ENCODE measurements at regions not wholly inside any gene's neighbourhood (a gene's known extent, or its start where the extent isn't known, plus 50 kb on each side); places are given as distances from the start of the nearest gene placed in this dataset.

DNA sequence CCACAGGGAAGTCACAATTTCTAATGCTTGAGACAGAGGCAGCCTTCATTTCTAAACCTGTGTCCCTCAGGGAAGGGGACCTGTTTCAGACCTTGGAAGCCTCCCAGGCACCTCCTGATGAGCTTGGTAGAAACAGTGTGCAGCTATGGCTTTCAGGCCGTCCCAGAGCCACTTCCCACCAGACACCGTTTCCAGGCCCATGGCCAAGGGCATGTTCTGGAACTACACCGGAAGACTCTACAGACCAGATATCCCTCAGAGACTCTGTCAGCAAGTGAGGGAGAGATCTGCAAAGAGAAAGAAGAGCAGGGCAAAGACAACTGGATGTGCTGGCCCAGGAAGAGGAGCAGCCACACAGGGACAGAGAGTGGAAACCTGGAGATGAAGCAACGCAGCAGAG is 82.2 kb upstream of the HSPA9 start:
- Mint-ChIP-seq H3K4me1 (peaks cover 22% of the 10 kb centered on the region), H3K27ac (peak overlapping the region; percentile 58; the same call in 1 of the 2 replicates), H3K9me3 (no peaks in the 10 kb centered on the region), H3K4me3 (no peak overlapping the region), H3K27me3 (ENCODE audit: low read depth) (peaks cover 3% of the 10 kb centered on the region; the same call in 1 of the 2 replicates), H3K36me3 (no peaks in the 10 kb centered on the region)
- TF ChIP-seq ATF3 (CRISPR knock-in tag; conservative IDR thresholded peaks at IDR 0.05) (no peak), JAZF1 (CRISPR knock-in tag; IDR thresholded peaks at IDR 0.05) (no peak), ATF1 (CRISPR knock-in tag; IDR thresholded peaks at IDR 0.05) (no peak), SP1 (CRISPR knock-in tag; conservative IDR thresholded peaks at IDR 0.05) (no peak), ZNF671 (CRISPR knock-in tag; IDR thresholded peaks at IDR 0.05) (no peak), CDX4 (CRISPR knock-in tag; IDR thresholded peaks at IDR 0.05; ENCODE audit: borderline replicate concordance) (no peak), ZNF317 (CRISPR knock-in tag; IDR thresholded peaks at IDR 0.05; ENCODE audit: borderline replicate concordance, low read depth) (no peak), ELF4 (CRISPR knock-in tag; IDR thresholded peaks at IDR 0.05; ENCODE audit: low read depth) (no peak), TCF7 (CRISPR knock-in tag; IDR thresholded peaks at IDR 0.05; ENCODE audit: low read depth) (no peak), ATF2 (CRISPR knock-in tag; IDR thresholded peaks at IDR 0.05; ENCODE audit: borderline replicate concordance, low read depth) (no peak), SMAD4 (CRISPR knock-in tag; IDR thresholded peaks at IDR 0.05) (no peak), ZNF423 (CRISPR knock-in tag; IDR thresholded peaks at IDR 0.05) (no peak), TP53 (CRISPR knock-in tag; IDR thresholded peaks at IDR 0.05) (no peak), ZNF219 (CRISPR knock-in tag; IDR thresholded peaks at IDR 0.05; ENCODE audit: borderline replicate concordance) (no peak), MYBL2 (CRISPR knock-in tag; IDR thresholded peaks at IDR 0.05) (no peak), TEAD1 (CRISPR knock-in tag; IDR thresholded peaks at IDR 0.05) (no peak), OVOL2 (CRISPR knock-in tag; IDR thresholded peaks at IDR 0.05; ENCODE audit: borderline replicate concordance) (no peak)
- TF ChIP-seq, protein P1, sequence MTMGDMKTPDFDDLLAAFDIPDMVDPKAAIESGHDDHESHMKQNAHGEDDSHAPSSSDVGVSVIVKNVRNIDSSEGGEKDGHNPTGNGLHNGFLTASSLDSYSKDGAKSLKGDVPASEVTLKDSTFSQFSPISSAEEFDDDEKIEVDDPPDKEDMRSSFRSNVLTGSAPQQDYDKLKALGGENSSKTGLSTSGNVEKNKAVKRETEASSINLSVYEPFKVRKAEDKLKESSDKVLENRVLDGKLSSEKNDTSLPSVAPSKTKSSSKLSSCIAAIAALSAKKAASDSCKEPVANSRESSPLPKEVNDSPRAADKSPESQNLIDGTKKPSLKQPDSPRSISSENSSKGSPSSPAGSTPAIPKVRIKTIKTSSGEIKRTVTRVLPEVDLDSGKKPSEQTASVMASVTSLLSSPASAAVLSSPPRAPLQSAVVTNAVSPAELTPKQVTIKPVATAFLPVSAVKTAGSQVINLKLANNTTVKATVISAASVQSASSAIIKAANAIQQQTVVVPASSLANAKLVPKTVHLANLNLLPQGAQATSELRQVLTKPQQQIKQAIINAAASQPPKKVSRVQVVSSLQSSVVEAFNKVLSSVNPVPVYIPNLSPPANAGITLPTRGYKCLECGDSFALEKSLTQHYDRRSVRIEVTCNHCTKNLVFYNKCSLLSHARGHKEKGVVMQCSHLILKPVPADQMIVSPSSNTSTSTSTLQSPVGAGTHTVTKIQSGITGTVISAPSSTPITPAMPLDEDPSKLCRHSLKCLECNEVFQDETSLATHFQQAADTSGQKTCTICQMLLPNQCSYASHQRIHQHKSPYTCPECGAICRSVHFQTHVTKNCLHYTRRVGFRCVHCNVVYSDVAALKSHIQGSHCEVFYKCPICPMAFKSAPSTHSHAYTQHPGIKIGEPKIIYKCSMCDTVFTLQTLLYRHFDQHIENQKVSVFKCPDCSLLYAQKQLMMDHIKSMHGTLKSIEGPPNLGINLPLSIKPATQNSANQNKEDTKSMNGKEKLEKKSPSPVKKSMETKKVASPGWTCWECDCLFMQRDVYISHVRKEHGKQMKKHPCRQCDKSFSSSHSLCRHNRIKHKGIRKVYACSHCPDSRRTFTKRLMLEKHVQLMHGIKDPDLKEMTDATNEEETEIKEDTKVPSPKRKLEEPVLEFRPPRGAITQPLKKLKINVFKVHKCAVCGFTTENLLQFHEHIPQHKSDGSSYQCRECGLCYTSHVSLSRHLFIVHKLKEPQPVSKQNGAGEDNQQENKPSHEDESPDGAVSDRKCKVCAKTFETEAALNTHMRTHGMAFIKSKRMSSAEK (CRISPR knock-in tag; IDR thresholded peaks at IDR 0.05; ENCODE audit: borderline replicate concordance): no peak
- TF ChIP-seq, protein P2, sequence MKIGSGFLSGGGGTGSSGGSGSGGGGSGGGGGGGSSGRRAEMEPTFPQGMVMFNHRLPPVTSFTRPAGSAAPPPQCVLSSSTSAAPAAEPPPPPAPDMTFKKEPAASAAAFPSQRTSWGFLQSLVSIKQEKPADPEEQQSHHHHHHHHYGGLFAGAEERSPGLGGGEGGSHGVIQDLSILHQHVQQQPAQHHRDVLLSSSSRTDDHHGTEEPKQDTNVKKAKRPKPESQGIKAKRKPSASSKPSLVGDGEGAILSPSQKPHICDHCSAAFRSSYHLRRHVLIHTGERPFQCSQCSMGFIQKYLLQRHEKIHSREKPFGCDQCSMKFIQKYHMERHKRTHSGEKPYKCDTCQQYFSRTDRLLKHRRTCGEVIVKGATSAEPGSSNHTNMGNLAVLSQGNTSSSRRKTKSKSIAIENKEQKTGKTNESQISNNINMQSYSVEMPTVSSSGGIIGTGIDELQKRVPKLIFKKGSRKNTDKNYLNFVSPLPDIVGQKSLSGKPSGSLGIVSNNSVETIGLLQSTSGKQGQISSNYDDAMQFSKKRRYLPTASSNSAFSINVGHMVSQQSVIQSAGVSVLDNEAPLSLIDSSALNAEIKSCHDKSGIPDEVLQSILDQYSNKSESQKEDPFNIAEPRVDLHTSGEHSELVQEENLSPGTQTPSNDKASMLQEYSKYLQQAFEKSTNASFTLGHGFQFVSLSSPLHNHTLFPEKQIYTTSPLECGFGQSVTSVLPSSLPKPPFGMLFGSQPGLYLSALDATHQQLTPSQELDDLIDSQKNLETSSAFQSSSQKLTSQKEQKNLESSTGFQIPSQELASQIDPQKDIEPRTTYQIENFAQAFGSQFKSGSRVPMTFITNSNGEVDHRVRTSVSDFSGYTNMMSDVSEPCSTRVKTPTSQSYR (CRISPR knock-in tag; IDR thresholded peaks at IDR 0.05): no peak
- CTCF ChIA-PET: interaction anchor here (1.3 kb wide), 1 partner anchor 68 kb away, joined by 3 read pairs; no protein-coding TSS in a partner anchor
- DNase-seq (ENCODE audit: low spot score): no peak
- POLR2A ChIA-PET: no interaction called here
- ATAC-seq: no peak
